ENCODE measurements at regions not wholly inside any gene's neighbourhood (a gene's known extent, or its start where the extent isn't known, plus 50 kb on each side); places are given as distances from the start of the nearest gene placed in this dataset.

- TF ChIP-seq, protein P1, sequence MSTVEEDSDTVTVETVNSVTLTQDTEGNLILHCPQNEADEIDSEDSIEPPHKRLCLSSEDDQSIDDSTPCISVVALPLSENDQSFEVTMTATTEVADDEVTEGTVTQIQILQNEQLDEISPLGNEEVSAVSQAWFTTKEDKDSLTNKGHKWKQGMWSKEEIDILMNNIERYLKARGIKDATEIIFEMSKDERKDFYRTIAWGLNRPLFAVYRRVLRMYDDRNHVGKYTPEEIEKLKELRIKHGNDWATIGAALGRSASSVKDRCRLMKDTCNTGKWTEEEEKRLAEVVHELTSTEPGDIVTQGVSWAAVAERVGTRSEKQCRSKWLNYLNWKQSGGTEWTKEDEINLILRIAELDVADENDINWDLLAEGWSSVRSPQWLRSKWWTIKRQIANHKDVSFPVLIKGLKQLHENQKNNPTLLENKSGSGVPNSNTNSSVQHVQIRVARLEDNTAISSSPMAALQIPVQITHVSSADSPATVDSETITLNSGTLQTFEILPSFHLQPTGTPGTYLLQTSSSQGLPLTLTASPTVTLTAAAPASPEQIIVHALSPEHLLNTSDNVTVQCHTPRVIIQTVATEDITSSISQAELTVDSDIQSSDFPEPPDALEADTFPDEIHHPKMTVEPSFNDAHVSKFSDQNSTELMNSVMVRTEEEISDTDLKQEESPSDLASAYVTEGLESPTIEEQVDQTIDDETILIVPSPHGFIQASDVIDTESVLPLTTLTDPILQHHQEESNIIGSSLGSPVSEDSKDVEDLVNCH (CRISPR knock-in tag; IDR thresholded peaks at IDR 0.05) = no peak
- no peak for TF ChIP-seq ZNF768 (CRISPR knock-in tag; IDR thresholded peaks at IDR 0.05)
- no peak for TF ChIP-seq TP53 (CRISPR knock-in tag; conservative IDR thresholded peaks at IDR 0.05)
- TF ChIP-seq NFKBIZ (CRISPR knock-in tag; IDR thresholded peaks at IDR 0.05) = no peak
- TF ChIP-seq NCOA5 (CRISPR knock-in tag; IDR thresholded peaks at IDR 0.05) = no peak
- TF ChIP-seq KLF15 (CRISPR knock-in tag; IDR thresholded peaks at IDR 0.05; ENCODE audit: borderline replicate concordance) = no peak
Observed at GRCh38 chr4:142933207-142933606, 87.1 kb upstream of the INPP4B start (continued).

GRCh38 chr4:142940425-142941330 is 94.6 kb upstream of the INPP4B start:
- Histone ChIP-seq H3K9me3 (ENCODE audit: low read length) (no peaks in the 10 kb centered on the region), H3K79me2 (ENCODE audit: insufficient read depth, low read length) (no peaks in the 10 kb centered on the region), H3K9ac (ENCODE audit: insufficient read depth, low read depth, low read length) (no peak overlapping the region), H3K36me3 (replicated peaks in 1 of 2; ENCODE audit: control insufficient read depth in 1 of 2, insufficient read depth in 2 of 2, low read length in 2 of 2) (no peaks in the 10 kb centered on the region), H3K27ac (ENCODE audit: extremely low read length, insufficient read depth, low read length) (no peak overlapping the region), H4K20me1 (ENCODE audit: insufficient read depth, low read length) (no peaks in the 10 kb centered on the region), H3K4me3 (replicated peaks in 1 of 3; ENCODE audit: insufficient read depth in 1 of 3, low read depth in 2 of 3, low read length in 3 of 3) (no peak overlapping the region), H3K4me2 (ENCODE audit: low read depth, low read length) (no peak overlapping the region), H3K4me1 (ENCODE audit: insufficient read depth, low read length) (no peaks in the 10 kb centered on the region), H3K27me3 (ENCODE audit: control insufficient read depth in 1 of 2, insufficient read depth in 2 of 2, low read length in 2 of 2) (no peaks in the 10 kb centered on the region; a peak in 1 of 5 replicates), H2AFZ (ENCODE audit: low read length) (no peak overlapping the region)
- BruUV-seq (replicated peaks) = no TSS peak
- CTCF ChIA-PET (ENCODE audit: low intra/inter-chr PET ratio, low total read pairs) = no interaction called here
- in situ Hi-C loops (cut with HindIII; ENCODE audit: extremely low pct_ligation_motif_present, low pct_unique_long_range_greater_than_20kb) (no loop called here), intact Hi-C loops (cut with micrococcal nuclease; ENCODE audit: unreplicated experiment) (no loop called here)
- FAIRE-seq (no peak), DNase-seq (ENCODE audit: low spot score) (no peak), ATAC-seq (no peak)
- WGBS (ENCODE audit: low lambda C conversion rate) = 9% methylated on average over 5 of the region's 6 CpGs
- POLR2A ChIA-PET = no interaction called here
- TF ChIP-seq GATAD2A (CRISPR knock-in tag; IDR thresholded peaks at IDR 0.05) (no peak), ZNF513 (CRISPR knock-in tag; conservative IDR thresholded peaks at IDR 0.05) (no peak), PRDM10 (CRISPR knock-in tag; IDR thresholded peaks at IDR 0.05; ENCODE audit: low read depth) (no peak), ZNF383 (CRISPR knock-in tag; IDR thresholded peaks at IDR 0.05; ENCODE audit: borderline replicate concordance) (no peak), EHMT2 (IDR thresholded peaks at IDR 0.05; ENCODE audit: borderline replicate concordance, low read depth, low read length) (no peak), ZNF20 (CRISPR knock-in tag; IDR thresholded peaks at IDR 0.05) (no peak), ZNF589 (CRISPR knock-in tag; conservative IDR thresholded peaks at IDR 0.05) (no peak), ZFP36L1 (CRISPR knock-in tag; IDR thresholded peaks at IDR 0.05) (no peak)
- TF ChIP-seq, protein P2, sequence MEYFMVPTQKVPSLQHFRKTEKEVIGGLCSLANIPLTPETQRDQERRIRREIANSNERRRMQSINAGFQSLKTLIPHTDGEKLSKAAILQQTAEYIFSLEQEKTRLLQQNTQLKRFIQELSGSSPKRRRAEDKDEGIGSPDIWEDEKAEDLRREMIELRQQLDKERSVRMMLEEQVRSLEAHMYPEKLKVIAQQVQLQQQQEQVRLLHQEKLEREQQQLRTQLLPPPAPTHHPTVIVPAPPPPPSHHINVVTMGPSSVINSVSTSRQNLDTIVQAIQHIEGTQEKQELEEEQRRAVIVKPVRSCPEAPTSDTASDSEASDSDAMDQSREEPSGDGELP (IDR thresholded peaks at IDR 0.05; ENCODE audit: borderline replicate concordance, low read depth) = no peak
